SW 1271 (cell line): ENCODE measurements at regions not wholly inside any gene's neighbourhood (a gene's known extent, or its start where the extent isn't known, plus 50 kb on each side); places are given as distances from the start of the nearest gene placed in this dataset.

Source experiments
- DNase-seq, 2 experiments: peaks; one replicate each; lab custom pipeline; 2025; lab: John Stamatoyannopoulos, UW

- no peak for DNase-seq
These were observed 311.1 kb downstream of the SLC6A15 start for GRCh38 chr12:84601483-84601882.

GRCh38 chr12:84599539-84599938 is 313.1 kb downstream of the SLC6A15 start:
- peak in 1 of 2 experiments; percentile 2 for DNase-seq

GRCh38 chr12:84596266-84596665 is 316.3 kb downstream of the SLC6A15 start:
- no peak for DNase-seq

- no peak for DNase-seq
These were observed 318.4 kb downstream of the SLC6A15 start for GRCh38 chr12:84594157-84594556.

GRCh38 chr12:84585776-84586395 is 326.7 kb downstream of the SLC6A15 start:
- DNase-seq: no peak

GRCh38 chr12:84572196-84572595 is 340.4 kb downstream of the SLC6A15 start:
- no peak for DNase-seq

GRCh38 chr12:84562331-84562730 is 350.3 kb downstream of the SLC6A15 start:
- no peak for DNase-seq

GRCh38 chr12:84561351-84561750 is 351.2 kb downstream of the SLC6A15 start:
- no peak for DNase-seq

- DNase-seq: no peak
These were observed 358.3 kb downstream of the SLC6A15 start for GRCh38 chr12:84554199-84554723.

- no peak for DNase-seq
These were observed 359.1 kb downstream of the SLC6A15 start for GRCh38 chr12:84553331-84554117.

GRCh38 chr12:84551373-84551772 is 361.2 kb downstream of the SLC6A15 start:
- DNase-seq: no peak

- no peak for DNase-seq
These were observed 362.1 kb downstream of the SLC6A15 start for GRCh38 chr12:84550518-84550917.

GRCh38 chr12:84542289-84542688 is 370.3 kb downstream of the SLC6A15 start:
- DNase-seq: no peak

- no peak for DNase-seq
These were observed 374.9 kb downstream of the SLC6A15 start for GRCh38 chr12:84537666-84538065.

- DNase-seq: no peak
These were observed 399.8 kb downstream of the SLC6A15 start for GRCh38 chr12:84512751-84513150.

GRCh38 chr12:84508851-84509260 is 403.7 kb downstream of the SLC6A15 start:
- DNase-seq: no peak

- DNase-seq: peak in 1 of 2 experiments; percentile 23
These were observed 404.4 kb downstream of the SLC6A15 start for GRCh38 chr12:84507956-84508850.

GRCh38 chr12:84506282-84506681 is 406.3 kb downstream of the SLC6A15 start:
- no peak for DNase-seq

GRCh38 chr12:84502907-84503787 is 409.5 kb downstream of the SLC6A15 start:
- peak in 1 of 2 experiments; percentile 51 for DNase-seq

GRCh38 chr12:84502180-84502860 is 410.3 kb downstream of the SLC6A15 start:
- no peak for DNase-seq

GRCh38 chr12:84497819-84498218 is 414.8 kb downstream of the SLC6A15 start:
- no peak for DNase-seq
